HS-5 (cell line): ENCODE measurements at regions not wholly inside any gene's neighbourhood (a gene's known extent, or its start where the extent isn't known, plus 50 kb on each side); places are given as distances from the start of the nearest gene placed in this dataset.

Source experiments
- DNase-seq: peaks from one replicate; pipeline ENCODE4 v3.0.0-alpha.2; 2012; ENCODE audit warnings: low read depth

- DNase-seq: no peak
These were observed 518.1 kb downstream of the FSCB start for GRCh38 chr14:43988989-43989388.

GRCh38 chr14:43983721-43984120 lies 523.4 kb downstream of the FSCB start:
- no peak for DNase-seq

- DNase-seq: no peak
These were observed 525.8 kb downstream of the FSCB start for GRCh38 chr14:43981135-43981768.

DNA sequence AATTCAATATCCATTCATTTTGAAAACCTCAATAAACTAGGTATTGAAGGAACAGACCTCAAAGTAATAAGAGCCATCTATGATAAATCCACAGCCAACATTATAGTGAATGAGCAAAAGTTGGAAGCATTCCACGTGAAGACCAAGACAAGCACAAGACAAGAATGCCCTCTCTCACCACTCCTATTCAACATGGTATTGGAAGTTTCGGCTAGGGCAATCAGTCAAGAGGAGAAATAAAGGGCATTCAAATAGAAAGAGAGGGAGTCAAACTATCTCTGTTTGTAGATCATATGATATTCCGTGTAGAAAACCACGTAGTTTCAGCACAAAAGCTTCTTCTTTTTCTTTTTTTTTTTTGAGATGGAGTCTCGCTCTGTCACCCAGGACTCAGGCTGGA lies 550.3 kb downstream of the FSCB start:
- no peak for DNase-seq

DNA sequence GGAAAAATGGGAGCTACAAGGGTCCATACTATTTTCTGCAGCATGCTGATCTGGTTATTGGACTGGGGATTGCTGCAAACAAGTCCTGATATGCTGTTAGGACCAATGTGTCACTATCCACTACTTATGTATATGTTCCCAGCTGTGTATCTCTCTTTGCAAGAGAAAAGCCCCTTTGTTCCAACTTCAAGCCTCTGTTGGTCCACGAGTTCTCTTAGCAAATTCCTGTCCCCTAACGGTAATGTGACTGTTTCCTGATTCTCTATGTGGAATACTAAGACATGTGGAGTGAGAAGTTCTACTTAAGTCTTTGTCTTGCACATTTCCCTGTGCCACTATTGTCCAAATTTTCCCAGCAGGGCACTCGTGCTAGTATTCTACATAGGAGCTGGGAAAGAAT lies 557.7 kb downstream of the FSCB start:
- no peak for DNase-seq

GRCh38 chr14:43939836-43940235 lies 567.2 kb downstream of the FSCB start:
- DNase-seq: no peak

GRCh38 chr14:43938588-43939281 lies 568.3 kb downstream of the FSCB start:
- DNase-seq: no peak

DNA sequence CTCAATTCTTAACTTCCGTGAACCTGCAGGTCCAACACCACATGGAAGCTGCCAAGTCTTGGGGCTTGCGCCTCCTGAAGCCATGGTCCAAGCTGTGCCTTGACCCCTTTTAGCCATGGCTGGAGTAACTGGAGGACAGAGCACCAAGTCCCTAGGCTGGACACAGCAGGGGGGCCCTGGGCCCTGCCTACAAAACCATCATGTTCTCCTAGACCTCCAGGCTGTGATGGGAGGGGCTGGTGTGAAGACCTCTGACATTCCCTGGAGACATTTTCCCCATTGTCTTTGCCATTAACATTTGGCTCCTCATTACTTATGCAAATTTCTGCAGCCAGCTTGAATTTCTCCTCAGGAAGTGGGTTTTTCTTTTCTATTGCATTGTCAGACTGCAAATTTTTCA lies 570.1 kb downstream of the FSCB start:
- no peak for DNase-seq

DNA sequence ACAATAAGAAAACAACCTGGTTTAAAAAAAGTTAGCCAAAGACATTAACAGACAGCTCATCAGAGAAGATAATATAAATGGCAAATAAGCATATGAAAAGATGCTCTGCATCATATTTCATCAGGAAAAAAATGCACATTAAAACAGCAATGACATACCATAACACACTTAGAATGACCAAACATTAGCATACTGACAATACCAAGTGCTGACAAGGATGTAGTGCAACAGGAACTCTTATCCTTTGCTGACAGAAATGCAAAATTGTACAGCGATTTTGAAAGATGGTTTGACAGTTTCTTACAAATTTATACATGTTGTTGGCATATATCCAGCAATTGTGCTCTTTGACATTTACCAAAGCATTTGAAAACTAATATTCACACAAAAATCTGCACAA lies 573.0 kb downstream of the FSCB start:
- DNase-seq: no peak

- DNase-seq: no peak
These were observed 592.9 kb downstream of the FSCB start for GRCh38 chr14:43914041-43914693.

DNA sequence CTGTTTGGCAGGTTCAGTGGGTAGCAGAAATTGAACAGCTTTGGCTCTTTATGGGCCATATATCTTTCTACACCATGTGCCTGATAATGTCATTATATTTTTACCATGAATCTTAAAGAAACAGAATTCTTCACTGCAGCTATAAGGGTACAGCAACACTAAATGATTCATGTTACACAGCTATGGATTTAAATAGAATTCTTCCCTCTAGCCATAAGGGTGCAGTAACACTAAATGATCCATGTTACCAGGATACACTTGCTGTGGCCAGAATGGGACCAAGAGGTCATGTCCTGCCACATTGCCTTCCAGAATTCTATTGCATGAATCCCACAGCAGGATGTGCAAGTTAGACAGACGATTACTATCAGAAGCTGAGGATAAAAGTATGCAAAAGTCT lies 603.9 kb downstream of the FSCB start:
- DNase-seq: no peak

- DNase-seq: no peak
These were observed 605.0 kb downstream of the FSCB start for GRCh38 chr14:43901911-43902673.

DNA sequence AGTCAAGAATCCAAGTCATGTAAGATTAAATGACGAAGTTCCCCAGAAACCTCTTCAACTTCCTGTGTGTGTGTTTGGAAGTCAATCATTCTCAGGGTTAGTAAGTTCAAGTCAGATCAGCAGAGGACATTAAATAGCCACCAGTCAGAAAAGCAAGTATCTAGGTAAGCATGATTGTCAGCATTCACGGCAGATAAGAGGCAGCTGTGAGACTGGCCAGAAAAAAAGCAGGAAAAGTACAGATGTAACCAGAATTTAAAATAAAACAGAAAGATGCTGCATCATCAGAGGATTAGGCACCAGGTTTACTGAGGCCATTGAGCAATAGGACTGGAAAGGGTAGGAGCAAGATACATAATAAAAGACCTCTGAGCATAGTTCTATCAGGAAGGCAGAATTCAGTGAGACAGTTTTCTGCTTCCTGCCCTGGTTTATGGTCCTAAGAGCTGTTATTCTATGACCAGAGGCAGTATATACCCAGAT lies 606.9 kb downstream of the FSCB start:
- DNase-seq: no peak

DNA sequence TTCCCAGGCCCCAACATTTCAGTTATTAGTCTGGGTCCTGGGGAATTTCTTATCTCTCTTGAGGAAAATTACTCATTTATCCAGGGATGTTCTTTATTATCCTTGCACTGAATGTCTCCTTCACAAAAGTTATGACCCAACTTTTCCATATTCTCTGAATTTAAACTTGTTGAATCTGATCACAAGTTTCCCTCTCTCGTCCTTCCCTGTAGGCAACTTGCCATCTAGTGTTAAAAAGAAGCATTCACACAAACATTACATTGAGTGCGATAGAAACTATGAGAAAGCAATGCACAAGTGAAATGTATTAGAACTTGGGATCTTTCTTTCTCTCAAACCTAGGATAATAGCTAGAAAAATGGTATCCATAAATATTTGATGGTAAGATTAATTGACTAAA lies 608.4 kb downstream of the FSCB start:
- DNase-seq: no peak

GRCh38 chr14:43896044-43896443 lies 611.0 kb downstream of the FSCB start:
- no peak for DNase-seq

DNA sequence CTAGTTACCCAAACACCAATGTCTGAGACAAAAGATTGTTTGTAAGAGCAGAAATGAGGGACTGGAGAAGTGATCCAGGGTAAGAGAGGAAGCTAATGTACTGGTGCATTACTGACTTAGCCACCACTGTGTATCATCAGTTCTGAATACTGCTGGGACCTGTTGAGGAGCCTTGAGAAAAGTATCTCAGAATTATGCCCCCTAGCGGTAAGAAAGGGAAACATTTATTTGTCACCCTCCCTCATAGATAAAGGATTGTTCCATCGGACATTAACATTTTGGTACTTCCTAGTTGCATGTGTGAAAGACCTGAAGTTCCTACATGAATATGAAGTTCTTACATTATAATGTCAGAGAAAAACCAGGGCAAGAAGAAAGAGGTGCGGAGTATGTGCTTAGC lies 612.5 kb downstream of the FSCB start:
- no peak for DNase-seq

GRCh38 chr14:43887523-43887922 lies 619.6 kb downstream of the FSCB start:
- DNase-seq: no peak

GRCh38 chr14:43877351-43877960 lies 629.6 kb downstream of the FSCB start:
- no peak for DNase-seq

GRCh38 chr14:43872752-43873655 lies 634.1 kb downstream of the FSCB start:
- DNase-seq: no peak

- DNase-seq: no peak
These were observed 634.9 kb downstream of the FSCB start for GRCh38 chr14:43872222-43872621.

DNA sequence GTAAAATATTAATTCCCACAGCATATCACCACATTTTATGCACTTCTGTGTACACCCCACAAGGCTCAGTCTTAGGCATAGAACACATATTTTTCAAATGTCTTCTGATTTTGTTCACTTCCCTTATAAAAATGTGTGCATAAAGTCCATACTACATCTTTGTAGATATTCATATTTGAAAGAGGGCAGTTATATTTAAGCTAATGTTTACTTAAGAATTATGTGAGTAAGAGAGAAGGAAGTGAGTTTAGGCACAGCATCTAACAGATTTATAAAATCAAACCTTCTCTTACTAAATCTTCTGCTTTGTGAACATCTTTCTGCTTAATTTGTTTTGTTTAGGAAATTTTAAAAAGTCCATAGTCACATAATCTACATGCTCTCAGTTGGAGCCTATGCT lies 648.1 kb downstream of the FSCB start:
- no peak for DNase-seq
